ENCODE measurements at regions not wholly inside any gene's neighbourhood (a gene's known extent, or its start where the extent isn't known, plus 50 kb on each side); places are given as distances from the start of the nearest gene placed in this dataset.

DNA sequence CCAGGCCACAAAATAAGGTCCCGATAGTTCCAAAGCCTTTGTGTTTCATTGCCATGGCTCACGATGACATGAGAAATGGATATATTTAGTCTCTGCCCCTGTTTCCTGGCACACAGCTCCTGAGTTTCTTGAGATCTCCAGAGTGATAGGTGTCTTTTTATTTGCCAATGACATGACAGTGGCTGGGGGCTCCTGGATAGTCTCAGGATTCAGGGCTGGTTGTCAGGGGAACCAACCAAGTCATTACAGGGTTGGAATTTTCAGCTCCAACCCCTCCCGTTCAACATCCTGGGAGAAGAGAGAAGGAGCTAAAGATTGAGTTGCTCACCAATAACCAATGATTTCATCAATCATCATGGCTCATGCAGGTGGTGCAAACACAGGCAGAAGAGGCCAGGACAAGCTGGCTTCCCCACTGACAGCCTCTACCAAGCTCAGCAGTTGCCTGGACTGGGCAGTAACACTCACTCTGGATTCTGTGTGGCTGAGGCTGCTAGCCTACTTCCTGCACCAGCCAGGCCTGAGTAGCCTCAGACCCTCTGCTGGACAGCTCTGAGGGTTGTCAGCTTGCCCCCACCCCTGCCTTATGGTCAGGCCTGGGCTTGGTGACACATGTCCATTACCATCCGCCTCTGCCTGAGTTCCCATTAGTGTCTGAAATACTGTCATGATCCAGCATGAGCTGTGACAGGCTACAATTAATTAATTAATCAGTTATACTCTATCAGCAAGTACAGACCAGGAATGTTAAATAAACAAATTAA is 534.4 kb upstream of the CDH5 start:
- no peak overlapping the region for H3K4me3 ChIP-seq (ENCODE audit: low read depth, low read length)
- TF ChIP-seq, protein P1, sequence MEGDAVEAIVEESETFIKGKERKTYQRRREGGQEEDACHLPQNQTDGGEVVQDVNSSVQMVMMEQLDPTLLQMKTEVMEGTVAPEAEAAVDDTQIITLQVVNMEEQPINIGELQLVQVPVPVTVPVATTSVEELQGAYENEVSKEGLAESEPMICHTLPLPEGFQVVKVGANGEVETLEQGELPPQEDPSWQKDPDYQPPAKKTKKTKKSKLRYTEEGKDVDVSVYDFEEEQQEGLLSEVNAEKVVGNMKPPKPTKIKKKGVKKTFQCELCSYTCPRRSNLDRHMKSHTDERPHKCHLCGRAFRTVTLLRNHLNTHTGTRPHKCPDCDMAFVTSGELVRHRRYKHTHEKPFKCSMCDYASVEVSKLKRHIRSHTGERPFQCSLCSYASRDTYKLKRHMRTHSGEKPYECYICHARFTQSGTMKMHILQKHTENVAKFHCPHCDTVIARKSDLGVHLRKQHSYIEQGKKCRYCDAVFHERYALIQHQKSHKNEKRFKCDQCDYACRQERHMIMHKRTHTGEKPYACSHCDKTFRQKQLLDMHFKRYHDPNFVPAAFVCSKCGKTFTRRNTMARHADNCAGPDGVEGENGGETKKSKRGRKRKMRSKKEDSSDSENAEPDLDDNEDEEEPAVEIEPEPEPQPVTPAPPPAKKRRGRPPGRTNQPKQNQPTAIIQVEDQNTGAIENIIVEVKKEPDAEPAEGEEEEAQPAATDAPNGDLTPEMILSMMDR (IDR thresholded peaks at IDR 0.05; ENCODE audit: borderline replicate concordance, insufficient read depth, low read depth, low read length) = no peak

DNA sequence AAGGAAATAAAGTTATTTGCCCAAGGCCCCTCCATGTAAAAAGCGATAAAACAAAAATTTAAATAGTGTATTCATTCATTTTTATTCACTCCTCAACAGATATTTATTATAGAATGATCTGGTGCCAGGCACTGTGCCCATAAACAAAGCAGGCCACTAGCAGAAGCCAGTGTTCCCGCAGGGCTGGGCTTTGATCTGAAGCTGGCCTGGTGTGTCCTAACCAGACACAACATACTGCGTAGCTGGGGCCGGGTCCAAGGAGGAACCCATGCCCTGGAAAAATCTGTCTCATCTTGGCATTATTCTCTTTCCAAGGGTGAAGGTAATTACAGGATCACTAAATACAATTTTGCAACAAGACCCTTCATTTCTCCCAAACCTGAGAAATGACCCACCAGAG is 537.4 kb upstream of the CDH5 start:
- TF ChIP-seq, protein P1 (IDR thresholded peaks at IDR 0.05; ENCODE audit: borderline replicate concordance, insufficient read depth, low read depth, low read length) = no peak
- H3K4me3 ChIP-seq (ENCODE audit: low read depth, low read length) = no peak overlapping the region

DNA sequence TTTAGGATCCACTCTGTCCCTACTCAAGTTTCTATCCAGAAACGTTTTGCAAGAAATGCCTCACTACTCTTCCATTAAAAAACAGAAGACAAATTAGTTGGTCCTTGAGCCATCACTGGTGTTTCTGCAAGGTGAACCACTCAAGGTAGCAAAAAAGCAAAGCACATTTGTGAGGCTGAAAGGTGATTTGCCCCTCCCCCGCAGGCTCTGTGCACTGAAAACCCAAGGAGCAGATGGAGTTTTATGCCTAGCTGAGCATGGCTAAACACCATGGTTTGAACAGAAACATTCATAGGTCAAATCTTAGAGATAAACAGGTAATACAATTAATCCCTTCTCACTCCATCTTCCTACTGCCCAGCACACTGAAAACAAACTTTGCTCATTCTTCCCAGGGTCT is 538.2 kb upstream of the CDH5 start:
- TF ChIP-seq, protein P1 (IDR thresholded peaks at IDR 0.05; ENCODE audit: borderline replicate concordance, insufficient read depth, low read depth, low read length) = no peak
- no peak overlapping the region for H3K4me3 ChIP-seq (ENCODE audit: low read depth, low read length)

DNA sequence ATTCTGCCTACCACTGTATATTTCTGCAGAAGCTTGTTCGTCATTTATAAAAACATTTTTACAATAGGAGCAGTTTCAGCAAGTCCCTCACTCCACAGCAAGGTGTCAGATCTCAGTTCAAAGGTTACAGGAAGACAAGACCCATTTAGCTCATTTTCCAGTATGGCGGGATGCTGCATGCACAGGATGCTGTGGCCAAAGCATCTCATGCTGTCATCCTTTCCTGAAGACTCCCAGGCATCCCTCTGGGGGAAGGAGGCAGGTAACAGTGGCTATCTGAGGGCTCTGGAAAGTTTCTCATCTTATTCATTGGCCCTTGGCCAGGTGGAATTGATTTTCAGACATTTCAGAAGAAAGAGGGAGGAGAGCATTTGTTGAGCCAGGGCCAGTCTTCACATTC is 539.3 kb upstream of the CDH5 start:
- TF ChIP-seq, protein P1 (IDR thresholded peaks at IDR 0.05; ENCODE audit: borderline replicate concordance, insufficient read depth, low read depth, low read length) = no peak
- no peak overlapping the region for H3K4me3 ChIP-seq (ENCODE audit: low read depth, low read length)

DNA sequence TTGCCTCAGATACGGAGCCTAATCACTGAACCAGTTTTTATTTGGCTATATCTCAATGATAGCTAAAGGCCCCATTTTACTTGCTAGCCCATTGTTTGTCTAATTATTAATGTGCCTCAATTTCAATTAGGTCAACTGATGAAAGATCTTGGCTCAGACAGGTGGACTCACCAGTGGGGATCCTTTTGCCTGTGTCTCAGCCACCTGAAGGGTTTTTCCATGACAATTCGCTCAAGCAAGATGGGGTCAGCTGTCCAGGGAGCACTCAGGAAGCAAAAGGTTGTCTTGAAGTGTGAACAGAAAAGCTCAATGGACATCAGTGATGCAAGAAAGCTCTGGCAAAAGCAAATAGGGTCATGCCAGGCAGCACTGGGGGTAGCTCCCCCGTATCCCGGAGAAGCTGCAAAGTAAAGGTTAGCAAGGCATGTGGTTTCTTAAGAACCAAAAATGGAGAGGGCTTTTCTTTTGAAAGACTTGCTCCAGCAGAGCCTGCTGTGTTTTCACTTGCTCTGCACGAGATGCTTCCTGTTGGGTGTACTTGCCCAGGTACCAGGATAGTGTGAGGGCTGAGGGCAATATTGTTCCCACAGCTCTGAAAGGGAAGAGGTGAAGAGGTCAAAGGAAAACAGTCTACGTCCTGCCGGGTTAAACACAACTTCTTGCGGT is 541.2 kb upstream of the CDH5 start:
- TF ChIP-seq, protein P1 (IDR thresholded peaks at IDR 0.05; ENCODE audit: borderline replicate concordance, insufficient read depth, low read depth, low read length) = no peak
- no peak overlapping the region for H3K4me3 ChIP-seq (ENCODE audit: low read depth, low read length)

DNA sequence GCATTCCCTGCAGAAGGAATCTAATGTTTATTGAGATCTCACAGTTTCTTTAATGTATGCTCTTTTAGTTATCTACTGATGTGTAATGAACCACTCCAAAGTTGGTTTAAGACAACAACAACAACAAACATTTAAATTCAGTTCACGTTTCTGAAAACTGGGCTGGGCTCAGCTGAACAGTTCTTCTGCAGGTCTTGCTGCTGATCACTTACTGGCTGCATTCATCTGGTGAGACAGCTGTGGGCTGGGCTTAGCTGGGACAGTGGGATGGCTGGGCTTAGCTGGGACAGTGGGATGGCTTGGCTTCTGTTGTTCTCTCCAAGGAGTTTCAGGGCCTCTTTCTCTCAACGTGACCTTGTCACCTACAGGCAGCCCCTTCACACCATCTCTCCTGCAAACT is 544.3 kb upstream of the CDH5 start:
- TF ChIP-seq, protein P1 (IDR thresholded peaks at IDR 0.05; ENCODE audit: borderline replicate concordance, insufficient read depth, low read depth, low read length) = no peak
- H3K4me3 ChIP-seq (ENCODE audit: low read depth, low read length) = no peak overlapping the region

Data from GM12875 (cell line).